AG04450 (cell line): ENCODE measurements at regions not wholly inside any gene's neighbourhood (a gene's known extent, or its start where the extent isn't known, plus 50 kb on each side); places are given as distances from the start of the nearest gene placed in this dataset.
"Not testable (repeated sequence)": the region's sequence is repeated elsewhere in the genome, so short reads cannot be mapped to it uniquely, and the experiment has no call there.

Experiments
- CTCF ChIA-PET: fragments of 300-600, 350-600 bp; formaldehyde crosslinking; extraction: SDS; loops from one replicate; lab custom pipeline; 2022; ENCODE audit warnings: antibody characterized with exemption, inconsistent platforms; lab: Charles Lee
- POLR2A ChIA-PET: fragments of 350-600 bp; formaldehyde crosslinking; extraction: SDS; loops from one replicate; lab custom pipeline; 2021; ENCODE audit warnings: antibody characterized with exemption, inconsistent platforms; lab: Yijun Ruan, JAX
- DNase-seq: peaks from one replicate; pipeline ENCODE4 v3.0.0-alpha.2; 2011; ENCODE audit warnings: low read depth, low spot score
- H3K27ac ChIP-seq: one replicate; pipeline ENCODE4 v1.5.1; 2012; ENCODE audit warnings: low read depth, low read length, control low read depth
- H3K27me3 ChIP-seq: one replicate; pipeline ENCODE4 v1.6.0; 2012; ENCODE audit warnings: low read length; ENCODE audit not compliant: control insufficient read depth, insufficient read depth
- H3K4me3 ChIP-seq: 2 replicates; pipeline ENCODE4 v1.5.1; 2011; ENCODE audit warnings: mild to moderate bottlenecking, low read depth, low read length, control low read depth
- H3K9me3 ChIP-seq: 2 replicates; pipeline ENCODE4 v1.5.1; 2012; ENCODE audit warnings: low read length; ENCODE audit not compliant: control insufficient read depth, insufficient read depth
- TF ChIP-seq, protein P1 (sequence below): IDR thresholded peaks from 2 replicates; pipeline ENCODE4 v1.5.1; 2011; ENCODE audit warnings: low read depth, low read length, control low read depth, inconsistent platforms

DNA sequence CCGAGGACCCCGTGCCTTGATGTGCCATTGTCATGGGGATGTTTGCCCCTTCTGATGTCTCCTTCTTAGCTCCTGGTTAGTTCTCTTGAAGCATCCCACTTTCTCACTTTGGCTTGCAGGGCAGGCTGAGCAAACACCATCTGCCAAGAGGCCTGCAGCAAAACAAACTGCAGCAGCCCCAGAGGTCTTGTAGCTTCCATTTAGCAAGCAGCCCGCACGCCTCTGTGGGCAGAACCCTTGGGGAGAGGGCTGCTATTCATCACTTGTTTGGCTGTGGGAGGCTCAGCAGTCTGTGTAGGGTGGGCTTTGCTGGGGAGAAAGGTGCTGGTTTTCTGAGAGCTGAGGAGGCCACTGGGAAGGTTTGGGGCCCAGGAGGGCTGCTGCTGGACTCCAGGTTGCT, 56.7 kb downstream of the KCNC4 start:
- H3K4me3 ChIP-seq: no peak overlapping the region
- no peaks in the 10 kb centered on the region for H3K9me3 ChIP-seq
- H3K27me3 ChIP-seq: peaks cover 45% of the 10 kb centered on the region
- POLR2A ChIA-PET: no interaction called here
- DNase-seq: no peak
- CTCF ChIA-PET: interaction anchor here (0.6 kb wide), 1 partner anchor 10 kb away, joined by 3 read pairs; no protein-coding TSS in a partner anchor
- H3K27ac ChIP-seq: no peak overlapping the region
- TF ChIP-seq, protein P1, sequence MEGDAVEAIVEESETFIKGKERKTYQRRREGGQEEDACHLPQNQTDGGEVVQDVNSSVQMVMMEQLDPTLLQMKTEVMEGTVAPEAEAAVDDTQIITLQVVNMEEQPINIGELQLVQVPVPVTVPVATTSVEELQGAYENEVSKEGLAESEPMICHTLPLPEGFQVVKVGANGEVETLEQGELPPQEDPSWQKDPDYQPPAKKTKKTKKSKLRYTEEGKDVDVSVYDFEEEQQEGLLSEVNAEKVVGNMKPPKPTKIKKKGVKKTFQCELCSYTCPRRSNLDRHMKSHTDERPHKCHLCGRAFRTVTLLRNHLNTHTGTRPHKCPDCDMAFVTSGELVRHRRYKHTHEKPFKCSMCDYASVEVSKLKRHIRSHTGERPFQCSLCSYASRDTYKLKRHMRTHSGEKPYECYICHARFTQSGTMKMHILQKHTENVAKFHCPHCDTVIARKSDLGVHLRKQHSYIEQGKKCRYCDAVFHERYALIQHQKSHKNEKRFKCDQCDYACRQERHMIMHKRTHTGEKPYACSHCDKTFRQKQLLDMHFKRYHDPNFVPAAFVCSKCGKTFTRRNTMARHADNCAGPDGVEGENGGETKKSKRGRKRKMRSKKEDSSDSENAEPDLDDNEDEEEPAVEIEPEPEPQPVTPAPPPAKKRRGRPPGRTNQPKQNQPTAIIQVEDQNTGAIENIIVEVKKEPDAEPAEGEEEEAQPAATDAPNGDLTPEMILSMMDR: no peak

DNA sequence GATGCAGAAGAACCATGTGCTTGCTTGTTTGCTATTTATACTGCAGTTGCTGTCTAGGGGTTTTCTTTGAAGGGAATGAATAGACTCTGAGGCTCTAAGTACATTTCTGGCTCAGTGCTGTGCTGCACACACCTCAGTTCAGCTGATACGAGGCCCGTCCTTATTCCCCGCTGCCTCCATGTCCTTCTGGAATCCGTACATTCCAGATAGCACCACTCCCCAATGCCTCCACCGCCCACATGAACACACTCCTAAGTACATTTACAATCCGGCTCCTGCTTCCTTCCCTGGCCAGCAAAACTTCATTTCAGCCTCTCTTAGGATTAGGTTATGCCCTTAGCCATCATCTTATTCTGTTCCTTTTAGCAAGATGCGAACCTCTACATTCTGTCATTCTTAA, 57.1 kb downstream of the KCNC4 start:
- H3K27ac ChIP-seq: no peak overlapping the region
- CTCF ChIA-PET: no interaction called here
- POLR2A ChIA-PET: no interaction called here
- H3K4me3 ChIP-seq: no peak overlapping the region
- TF ChIP-seq, protein P1: no peak
- peaks cover 45% of the 10 kb centered on the region for H3K27me3 ChIP-seq
- no peaks in the 10 kb centered on the region for H3K9me3 ChIP-seq
- DNase-seq: no peak

DNA sequence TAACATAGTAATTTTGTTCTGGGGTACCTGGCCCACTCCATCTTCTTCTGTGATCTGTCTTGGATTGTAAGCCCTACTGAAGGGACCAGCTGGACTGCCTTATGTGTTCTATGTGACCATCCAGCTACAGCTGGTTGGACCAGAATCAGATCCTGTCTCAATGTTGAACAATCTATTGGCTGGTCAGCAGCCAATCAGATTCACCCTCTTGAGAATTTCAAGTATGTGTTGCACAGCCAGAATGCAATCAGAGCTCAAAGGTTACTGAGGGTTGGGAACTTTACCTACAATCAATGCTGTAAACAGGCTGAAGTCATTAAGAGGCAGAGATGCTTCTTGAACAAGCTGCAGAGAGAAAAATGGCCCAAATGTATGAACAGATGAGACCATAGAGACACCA, 61.9 kb downstream of the KCNC4 start:
- TF ChIP-seq, protein P1: no peak
- Histone ChIP-seq H3K27me3 (peaks cover 29% of the 10 kb centered on the region), H3K9me3 (no peaks in the 10 kb centered on the region), H3K27ac (no peak overlapping the region), H3K4me3 (no peak overlapping the region)
- no peak for DNase-seq
- ChIA-PET CTCF (interaction anchor here (1.2 kb wide), 1 partner anchor 10 kb away, joined by 3 read pairs; no protein-coding TSS in a partner anchor), POLR2A (no interaction called here)

DNA sequence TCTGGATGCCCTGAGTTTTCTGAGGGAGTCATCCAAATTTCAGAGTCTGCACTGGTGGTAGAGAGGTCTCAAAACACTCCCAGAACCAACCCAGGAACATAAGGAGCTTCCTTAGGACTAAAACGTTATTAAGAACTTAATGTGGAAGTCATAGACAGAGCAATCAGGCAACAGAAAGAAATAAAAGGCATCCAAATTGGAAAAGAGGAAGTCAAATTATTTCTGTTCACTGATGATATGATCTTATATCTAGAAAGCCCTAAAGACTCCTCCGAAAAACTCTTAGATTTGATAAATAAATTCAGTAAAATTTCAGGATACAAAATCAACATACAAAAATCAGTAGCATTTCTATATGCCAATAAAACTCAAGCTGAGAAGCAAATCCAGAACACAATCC, 63.7 kb downstream of the KCNC4 start:
- DNase-seq, H3K9me3 ChIP-seq, POLR2A ChIA-PET, H3K4me3 ChIP-seq, CTCF ChIA-PET, H3K27ac ChIP-seq: not testable (repeated sequence)
- peaks cover 31% of the 10 kb centered on the region for H3K27me3 ChIP-seq

DNA sequence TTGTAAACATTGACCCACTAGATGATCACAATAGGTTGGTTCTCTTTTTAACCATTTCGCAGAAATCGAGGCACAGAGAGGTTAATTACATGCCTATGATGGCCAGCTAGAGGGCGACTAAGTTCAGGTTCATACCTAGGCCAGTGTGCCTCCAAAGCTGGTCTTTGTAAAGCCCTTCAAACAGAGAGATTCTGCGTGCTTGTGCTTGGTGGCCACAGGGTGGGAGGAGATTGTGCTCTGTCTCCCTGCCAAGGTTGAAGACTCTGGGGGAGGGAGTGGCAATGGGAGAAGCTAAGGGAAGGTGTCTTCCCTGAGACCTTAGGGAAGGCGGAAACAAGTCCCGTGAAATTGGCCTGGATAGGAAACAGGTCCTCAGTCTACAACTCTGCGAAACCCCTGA, 59.1 kb upstream of the RBM15 start:
- Histone ChIP-seq H3K4me3 (no peak overlapping the region), H3K27me3 (peaks cover 10% of the 10 kb centered on the region), H3K9me3 (no peaks in the 10 kb centered on the region), H3K27ac (no peak overlapping the region)
- TF ChIP-seq, protein P1: no peak
- no peak for DNase-seq
- ChIA-PET CTCF (interaction anchor here (0.6 to 1.6 kb wide), 3 partner anchors 33 to 72 kb away, joined by 3 to 6 read pairs (median 3); no protein-coding TSS in a partner anchor), POLR2A (no interaction called here)
